Ovary (tissue), 7 donors: ENCODE measurements at regions not wholly inside any gene's neighbourhood (a gene's known extent, or its start where the extent isn't known, plus 50 kb on each side); places are given as distances from the start of the nearest gene placed in this dataset.
A peak's percentile ranks its signal among the peaks of the same experiment; 100 is the strongest.

Experiments
- DNase-seq, 5 donors: peaks; one replicate each; pipeline ENCODE4 v3.0.0-alpha.2; 2019 to 2020
- H3K27ac ChIP-seq, 2 donors: fragments of 200-600 bp; one replicate each; pipeline versions ENCODE4 v1.5.1 to v1.8.0; 2019 to 2022
- H3K27me3 ChIP-seq: fragments of 200-600 bp; one replicate; pipeline ENCODE4 v1.8.0; 2022
- H3K36me3 ChIP-seq: fragments of 200-600 bp; sonication (generic); one replicate; pipeline ENCODE4 v1.5.1; 2019
- H3K4me1 ChIP-seq: one replicate; pipeline ENCODE4 v1.8.1; 2013; ENCODE audit warnings: mild to moderate bottlenecking, moderate library complexity; ENCODE audit not compliant: insufficient read depth
- H3K4me3 ChIP-seq: fragments of 200-600 bp; sonication (generic); one replicate; pipeline ENCODE4 v1.5.1; 2017
- H3K9me3 ChIP-seq, 2 donors: fragments of 200-600 bp in 1 of 2; sonication (generic) in 1 of 2; one replicate each; pipeline versions ENCODE4 v1.5.1 to v1.8.1; 2013 to 2019; ENCODE audit warnings: mild to moderate bottlenecking in 1 of 2, moderate library complexity in 1 of 2
- CTCF ChIP-seq, 3 donors: fragments of 450-650 bp in 2 of 3; fragments of 200-600 bp in 1 of 3; IDR thresholded peaks; one replicate each; pipeline versions ENCODE4 v1.5.1 to v1.8.0; 2016 to 2022; ENCODE audit warnings: antibody characterized with exemption in 3 of 3, mild to moderate bottlenecking in 1 of 3
- EP300 ChIP-seq: sonication (generic); formaldehyde crosslinking; IDR thresholded peaks from one replicate; pipeline ENCODE4 v1.6.1; 2017; ENCODE audit warnings: antibody characterized with exemption
- POLR2A ChIP-seq: fragments of 450-650 bp; IDR thresholded peaks from one replicate; pipeline ENCODE4 v1.6.1; 2017; ENCODE audit warnings: antibody characterized with exemption, mild to moderate bottlenecking, moderate library complexity
- WGBS, 3 donors: extraction: QIAGEN DNeasy Blood & Tissue Kit in 1 of 3; methylation state at CpG; one replicate each; pipeline versions ENCODE4 v1.1.5 to v1.1.7; 2013 to 2017; 5-methylcytosine and 5-hydroxymethylcytosine counted together
- intact Hi-C, 4 donors: fragments of 100-400 bp; cut with DNase I; formaldehyde crosslinking; loops; one replicate each; pipeline versions ENCODE4 v1.11.0 to v1.15.1; 2022 to 2023
- donor health status: DM: no; HTN: no; CAD: no; lungs with moderate emphysema.
- donor health status: DM: no; HTN: no; CAD: no.
- donor health status: Bipolar disorder and iron deficiency.
- donor health status: DM: no; HTN: no; CAD: no.
- donor health status: DM: yes; HTN: yes; CAD: no.

- Histone ChIP-seq H3K27me3 (no peaks in the 10 kb centered on the region), H3K9me3 (no peaks in the 10 kb centered on the region), H3K4me3 (no peak overlapping the region), H3K27ac (no peak overlapping the region), H3K4me1 (peaks cover 11% of the 10 kb centered on the region), H3K36me3 (no peaks in the 10 kb centered on the region)
- 89 to 92% (median 91%) methylated on average over 13 of the region's 13 CpGs for WGBS, 3 donors
- TF ChIP-seq EP300 (no peak), POLR2A (no peak), CTCF (IDR thresholded peaks at IDR 0.05) (no peak)
- no peak for DNase-seq
- intact Hi-C loops, result no loop called here
Observed at GRCh38 chr1:234958066-234958705, 170.5 kb downstream of the TOMM20 start.

GRCh38 chr1:234957330-234958065, 171.1 kb downstream of the TOMM20 start:
- H3K4me1 ChIP-seq, result peaks cover 11% of the 10 kb centered on the region

GRCh38 chr1:234956821-234957329, 171.8 kb downstream of the TOMM20 start:
- WGBS, 3 donors, result 25 to 41% (median 38%) methylated on average over 11 of the region's 11 CpGs
- Histone ChIP-seq H3K4me3 (no peak overlapping the region), H3K36me3 (no peaks in the 10 kb centered on the region), H3K27me3 (no peaks in the 10 kb centered on the region), H3K27ac (peak overlapping the region in 1 of 2 donors; percentile 55), H3K4me1 (peaks cover 11% of the 10 kb centered on the region), H3K9me3 (no peaks in the 10 kb centered on the region)
- DNase-seq, result peak in 1 of 5 donors; percentile 62
- intact Hi-C loops, result no loop called here
- TF ChIP-seq POLR2A, result no peak
- no peak for TF ChIP-seq CTCF (IDR thresholded peaks at IDR 0.05)
- no peak for TF ChIP-seq EP300

More at GRCh38 chr1:234957330-234958065, 171.1 kb downstream of the TOMM20 start:
- no peak overlapping the region for H3K27ac ChIP-seq
- no peaks in the 10 kb centered on the region for H3K9me3 ChIP-seq
- TF ChIP-seq POLR2A (no peak), EP300 (no peak), CTCF (IDR thresholded peaks at IDR 0.05) (no peak)
- WGBS, 3 donors, result 60 to 72% (median 66%) methylated on average over 14 of the region's 14 CpGs
- peak in 3 of 5 donors; percentile 56 to 76 (median 61) for DNase-seq
- H3K27me3 ChIP-seq, result no peaks in the 10 kb centered on the region
- intact Hi-C loops, result no loop called here
- no peaks in the 10 kb centered on the region for H3K36me3 ChIP-seq
- no peak overlapping the region for H3K4me3 ChIP-seq

GRCh38 chr1:234955107-234955731, 173.4 kb downstream of the TOMM20 start:
- WGBS, 3 donors, result 46 to 62% (median 54%) methylated on average over 11 of the region's 11 CpGs
- H3K36me3 ChIP-seq, result no peaks in the 10 kb centered on the region
- intact Hi-C loops, result no loop called here
- no peak overlapping the region for H3K27ac ChIP-seq
- DNase-seq, result peak in 1 of 5 donors; percentile 63
- no peaks in the 10 kb centered on the region for H3K9me3 ChIP-seq
- H3K4me1 ChIP-seq, result peaks cover 2% of the 10 kb centered on the region
- TF ChIP-seq EP300 (no peak), POLR2A (no peak), CTCF (IDR thresholded peaks at IDR 0.05) (no peak)
- H3K4me3 ChIP-seq, result no peak overlapping the region
- H3K27me3 ChIP-seq, result no peaks in the 10 kb centered on the region
